ENCODE measurements at regions not wholly inside any gene's neighbourhood (a gene's known extent, or its start where the extent isn't known, plus 50 kb on each side); places are given as distances from the start of the nearest gene placed in this dataset.

- DNase-seq: no peak
- H3K4me3 ChIP-seq (ENCODE audit: low read depth, low read length): no peak overlapping the region
- no peaks in the 10 kb centered on the region for H3K4me1 ChIP-seq
- H3K36me3 ChIP-seq: no peaks in the 10 kb centered on the region
- no peaks in the 10 kb centered on the region for H3K27me3 ChIP-seq
- H3K9me3 ChIP-seq: no peaks in the 10 kb centered on the region
- TF ChIP-seq CTCF (IDR thresholded peaks at IDR 0.05; ENCODE audit: low read depth, low read length): no peak
These were observed 765.6 kb upstream of the FOXG1 start for GRCh38 chr14:28001002-28001401.

- H3K4me1 ChIP-seq: peaks cover 6% of the 10 kb centered on the region
- H3K36me3 ChIP-seq: no peaks in the 10 kb centered on the region
- no peak for DNase-seq
- TF ChIP-seq CTCF (IDR thresholded peaks at IDR 0.05; ENCODE audit: low read depth, low read length): peak; percentile 30; the same call in 1 of the 2 replicates
- H3K9me3 ChIP-seq: no peaks in the 10 kb centered on the region
- H3K27me3 ChIP-seq: no peaks in the 10 kb centered on the region
- no peak overlapping the region for H3K4me3 ChIP-seq (ENCODE audit: low read depth, low read length)
These were observed 753.8 kb upstream of the FOXG1 start for GRCh38 chr14:28012629-28013415.

GRCh38 chr14:28020112-28020511 is 746.5 kb upstream of the FOXG1 start:
- Histone ChIP-seq H3K9me3 (no peaks in the 10 kb centered on the region), H3K27me3 (no peaks in the 10 kb centered on the region), H3K4me3 (ENCODE audit: low read depth, low read length) (no peak overlapping the region), H3K4me1 (no peaks in the 10 kb centered on the region), H3K36me3 (no peaks in the 10 kb centered on the region)
- no peak for DNase-seq
- TF ChIP-seq CTCF (IDR thresholded peaks at IDR 0.05; ENCODE audit: low read depth, low read length): no peak

GRCh38 chr14:28023853-28024252 is 742.7 kb upstream of the FOXG1 start:
- no peak for DNase-seq
- no peaks in the 10 kb centered on the region for H3K9me3 ChIP-seq

GRCh38 chr14:28052251-28052650 is 714.3 kb upstream of the FOXG1 start:
- no peaks in the 10 kb centered on the region for H3K9me3 ChIP-seq
- no peaks in the 10 kb centered on the region for H3K36me3 ChIP-seq
- H3K4me3 ChIP-seq (ENCODE audit: low read depth, low read length): no peak overlapping the region
- no peaks in the 10 kb centered on the region for H3K4me1 ChIP-seq
- no peak for TF ChIP-seq CTCF (IDR thresholded peaks at IDR 0.05; ENCODE audit: low read depth, low read length)
- no peak for DNase-seq
- no peaks in the 10 kb centered on the region for H3K27me3 ChIP-seq

More at GRCh38 chr14:28023853-28024252, 742.7 kb upstream of the FOXG1 start:
- no peak overlapping the region for H3K4me3 ChIP-seq (ENCODE audit: low read depth, low read length)
- TF ChIP-seq CTCF (IDR thresholded peaks at IDR 0.05; ENCODE audit: low read depth, low read length): no peak
- no peaks in the 10 kb centered on the region for H3K36me3 ChIP-seq
- H3K4me1 ChIP-seq: no peaks in the 10 kb centered on the region
- no peaks in the 10 kb centered on the region for H3K27me3 ChIP-seq

- no peaks in the 10 kb centered on the region; the same call in 1 of the 2 replicates for H3K4me1 ChIP-seq
- H3K4me3 ChIP-seq (ENCODE audit: low read depth, low read length): no peak overlapping the region
- DNase-seq: no peak
- no peaks in the 10 kb centered on the region for H3K27me3 ChIP-seq
- no peak for TF ChIP-seq CTCF (IDR thresholded peaks at IDR 0.05; ENCODE audit: low read depth, low read length)
- no peaks in the 10 kb centered on the region for H3K36me3 ChIP-seq
- no peaks in the 10 kb centered on the region for H3K9me3 ChIP-seq
These were observed 711.6 kb upstream of the FOXG1 start for GRCh38 chr14:28055008-28055407.
